ENCODE measurements at regions not wholly inside any gene's neighbourhood (a gene's known extent, or its start where the extent isn't known, plus 50 kb on each side); places are given as distances from the start of the nearest gene placed in this dataset.

DNA sequence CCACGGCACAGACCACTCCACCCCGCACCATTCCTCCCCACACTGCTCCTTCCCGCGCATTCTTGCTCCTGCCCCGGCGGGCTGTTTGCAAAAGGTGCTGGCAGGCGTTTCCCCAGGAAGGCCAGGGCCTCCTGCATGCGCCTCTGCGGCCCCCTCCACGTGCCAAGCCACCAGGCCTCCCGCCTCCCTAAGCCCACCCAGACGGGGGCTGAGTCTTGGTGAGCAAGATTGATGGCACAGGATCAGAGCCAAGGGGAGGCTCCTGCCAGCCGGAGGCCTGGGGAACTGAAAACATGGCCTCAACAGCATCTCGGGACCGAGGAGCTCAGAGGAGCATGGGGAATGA, 328.3 kb upstream of the DIO3 start:
- DNase-seq: no peak

DNA sequence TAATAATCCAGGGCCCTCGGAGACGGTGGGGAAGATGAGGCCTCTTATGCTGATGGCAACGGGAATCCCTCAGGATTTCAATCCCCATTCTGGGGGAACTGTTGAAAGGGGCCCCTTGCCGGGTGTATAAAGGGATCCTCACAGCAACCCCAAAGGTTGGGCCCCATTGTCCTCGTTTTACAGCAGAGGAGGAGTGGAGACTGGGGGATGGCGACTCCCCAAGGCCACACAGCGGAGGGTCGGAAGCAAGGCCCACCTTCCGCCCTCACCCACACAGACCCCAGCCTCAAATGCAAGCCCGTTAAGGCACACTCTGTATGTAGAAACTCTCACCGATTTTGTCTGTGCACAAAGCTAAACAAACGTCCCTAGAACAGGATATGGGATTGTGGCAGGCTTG, 327.9 kb upstream of the DIO3 start:
- DNase-seq: no peak

DNA sequence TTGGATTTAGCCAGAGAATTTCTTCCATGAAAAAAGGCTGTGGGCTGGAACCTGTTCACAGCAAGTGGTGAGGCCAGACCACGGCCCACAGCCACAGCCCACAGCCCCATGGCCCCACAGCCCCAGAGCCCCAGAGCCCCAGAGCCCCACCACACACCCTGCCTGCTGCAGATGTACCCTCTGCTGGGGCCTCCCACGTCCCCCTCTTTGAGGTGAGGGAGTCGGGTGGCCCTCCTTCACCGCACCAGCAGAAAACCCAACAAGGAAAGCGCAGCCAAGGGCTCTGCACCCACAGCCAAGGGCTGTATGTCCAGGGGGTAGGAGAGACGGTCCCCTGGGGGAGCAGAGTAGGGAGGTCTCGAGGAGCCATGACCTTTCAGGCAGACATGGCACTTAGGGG, 327.5 kb upstream of the DIO3 start:
- DNase-seq: no peak

DNA sequence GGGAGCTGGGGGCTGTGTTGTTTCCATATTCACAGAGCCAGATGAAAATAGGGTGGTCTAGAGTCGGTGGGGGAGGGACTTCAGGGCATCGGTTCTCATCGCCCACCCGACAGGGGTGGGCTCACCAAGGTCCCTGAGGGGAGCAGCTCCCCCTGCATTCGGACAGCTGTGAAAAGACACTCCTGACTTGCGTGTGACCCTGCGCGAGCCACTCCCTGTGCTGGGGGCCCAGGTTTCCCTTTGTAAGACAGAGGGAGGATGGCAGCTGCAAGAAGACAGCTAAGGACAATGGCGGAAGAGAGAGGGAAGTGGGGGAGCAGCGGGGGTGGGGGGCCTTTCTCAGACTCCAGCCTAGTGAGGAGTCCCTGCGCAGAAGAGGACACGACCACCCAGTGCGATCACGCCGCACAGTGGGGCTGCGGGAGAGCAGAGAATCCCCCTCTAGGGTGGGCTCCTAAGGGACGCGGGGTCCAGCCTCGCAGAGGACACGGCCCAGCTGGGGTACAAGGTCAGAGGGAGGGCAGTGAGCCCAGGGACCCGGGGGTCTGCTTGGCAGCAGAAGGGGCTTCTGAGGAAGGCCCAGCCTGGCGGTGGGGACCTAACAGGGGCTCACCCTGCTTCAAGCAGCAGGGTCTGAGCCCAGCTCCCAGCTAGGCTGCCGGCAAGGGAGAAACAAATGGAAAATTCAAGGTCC, 326.9 kb upstream of the DIO3 start:
- no peak for DNase-seq

DNA sequence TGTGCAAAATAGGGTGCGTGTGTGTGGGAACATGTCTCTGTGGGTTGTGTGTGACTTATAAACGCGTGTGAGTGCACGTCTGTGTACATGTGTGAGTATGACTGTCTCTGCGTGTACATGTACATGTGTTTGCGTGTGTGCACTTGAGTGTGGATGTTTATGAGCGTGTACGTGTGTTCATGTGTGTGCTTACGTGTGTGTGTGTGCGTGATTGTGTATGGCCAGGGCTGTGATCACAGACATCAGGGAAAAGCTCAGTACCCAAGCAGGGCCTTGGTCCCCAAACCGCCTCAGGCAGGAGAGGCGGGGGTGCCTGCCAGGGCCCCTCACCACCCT, 326.3 kb upstream of the DIO3 start:
- DNase-seq: no peak

DNA sequence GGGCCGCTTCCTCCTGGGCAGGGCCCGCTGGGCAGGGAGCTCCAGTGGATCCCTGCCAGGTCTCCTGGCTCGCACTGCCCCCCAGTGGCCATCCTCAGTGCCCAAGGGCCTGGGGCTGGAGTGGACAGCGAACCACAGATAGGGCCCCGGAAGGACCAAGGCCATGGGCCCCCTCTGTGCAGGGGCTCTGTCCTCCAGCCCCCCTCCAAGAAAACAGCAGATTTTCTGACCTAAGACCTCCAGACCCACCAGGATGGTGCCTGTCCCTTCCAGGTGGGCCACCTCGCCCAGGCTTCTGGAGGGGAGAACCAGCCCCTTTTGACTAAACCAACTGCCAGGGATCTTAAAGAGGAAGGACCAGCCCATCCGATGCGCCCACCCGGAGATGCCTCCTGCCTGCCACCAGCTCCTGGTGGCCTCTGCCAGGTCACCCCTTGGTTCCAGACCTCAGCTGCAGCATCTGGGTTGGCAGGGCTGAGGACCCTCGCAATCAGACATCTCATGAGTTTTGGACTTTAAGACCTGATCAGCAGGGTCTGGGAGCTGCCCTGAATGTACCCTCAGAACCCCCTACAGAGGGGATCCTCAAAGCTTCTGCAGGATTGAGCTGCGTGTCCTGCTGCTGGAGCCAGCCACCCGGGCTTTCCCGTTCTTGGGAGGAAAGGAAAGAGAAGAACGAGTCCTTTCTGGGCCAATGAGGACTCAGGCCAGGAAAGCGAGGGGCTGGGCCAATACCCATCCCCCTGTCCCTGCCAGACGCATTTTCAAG, 325.8 kb upstream of the DIO3 start:
- no peak for DNase-seq

DNA sequence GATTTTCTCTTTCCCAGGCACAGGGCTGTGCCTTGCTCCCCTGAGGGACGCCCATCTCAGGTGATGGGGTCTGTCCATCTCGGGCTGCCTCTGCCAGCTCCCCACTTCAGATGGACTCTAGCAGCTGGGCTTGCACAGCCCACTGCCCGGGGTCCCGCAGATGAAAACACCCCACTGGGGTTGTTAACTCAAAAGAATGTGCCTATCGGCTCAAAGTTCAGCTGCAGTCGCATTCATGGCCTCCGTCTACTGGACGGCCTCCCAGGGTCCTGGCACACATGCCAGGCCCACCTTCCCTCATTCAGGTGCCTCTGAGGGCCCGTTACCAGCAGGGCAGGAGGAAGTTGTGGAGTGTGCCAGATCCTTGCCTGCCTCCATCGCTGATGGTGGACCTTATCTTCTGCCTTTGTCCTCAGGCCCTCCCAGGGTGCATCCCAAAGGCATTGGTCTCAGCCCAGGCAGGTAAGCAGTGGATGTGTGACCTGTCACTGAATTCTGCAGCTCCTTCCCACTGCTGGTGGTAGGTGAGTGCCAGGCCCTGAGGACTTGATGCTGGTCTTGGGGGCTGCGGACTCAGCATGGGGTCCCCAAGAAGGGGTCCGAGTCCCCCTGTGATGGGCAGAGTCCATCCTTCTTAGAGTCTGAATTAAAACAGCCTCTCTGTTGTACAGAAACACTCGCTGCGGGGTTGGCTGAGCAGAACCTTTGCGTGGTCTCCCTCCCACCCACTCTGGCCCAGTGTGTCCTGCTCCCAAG, 324.6 kb upstream of the DIO3 start:
- no peak for DNase-seq

DNA sequence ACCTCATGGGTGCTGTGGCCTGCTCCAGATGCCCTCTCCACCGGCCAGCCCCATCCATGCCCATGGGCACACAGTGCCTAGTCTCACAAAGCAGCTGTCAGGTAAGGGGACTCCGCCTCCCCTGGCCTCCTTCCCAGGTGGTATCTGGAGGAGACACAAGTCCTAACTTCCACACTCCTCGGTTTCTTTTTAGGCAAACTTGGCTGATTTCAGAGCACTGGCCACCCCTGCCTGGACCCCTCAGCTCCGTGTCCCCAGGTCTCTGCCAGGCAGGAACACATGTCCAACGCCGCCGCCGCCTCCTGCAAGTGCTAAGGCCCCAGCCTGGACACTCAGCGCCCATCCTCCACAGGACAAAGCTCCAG, 324.1 kb upstream of the DIO3 start:
- DNase-seq: no peak

DNA sequence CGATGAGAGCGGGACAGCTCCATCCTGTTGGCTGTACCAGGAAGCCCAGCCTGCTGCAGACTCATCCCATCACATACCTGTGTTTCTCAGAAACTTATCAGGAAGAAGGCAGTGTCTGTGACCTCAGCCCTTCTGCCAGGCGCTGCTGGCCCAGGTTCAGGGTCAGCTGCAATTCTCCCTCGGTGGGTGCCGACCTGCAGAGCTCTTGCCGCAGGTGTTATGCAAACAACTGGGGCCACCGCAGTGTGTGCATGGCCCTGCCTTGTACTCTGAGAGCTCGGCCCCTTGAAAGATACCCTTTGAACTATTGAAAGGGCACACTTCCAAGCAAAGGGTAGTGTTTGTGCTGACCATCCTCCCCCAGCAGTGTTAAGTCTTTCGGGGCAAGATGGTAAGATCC, 322.2 kb upstream of the DIO3 start:
- no peak for DNase-seq

DNA sequence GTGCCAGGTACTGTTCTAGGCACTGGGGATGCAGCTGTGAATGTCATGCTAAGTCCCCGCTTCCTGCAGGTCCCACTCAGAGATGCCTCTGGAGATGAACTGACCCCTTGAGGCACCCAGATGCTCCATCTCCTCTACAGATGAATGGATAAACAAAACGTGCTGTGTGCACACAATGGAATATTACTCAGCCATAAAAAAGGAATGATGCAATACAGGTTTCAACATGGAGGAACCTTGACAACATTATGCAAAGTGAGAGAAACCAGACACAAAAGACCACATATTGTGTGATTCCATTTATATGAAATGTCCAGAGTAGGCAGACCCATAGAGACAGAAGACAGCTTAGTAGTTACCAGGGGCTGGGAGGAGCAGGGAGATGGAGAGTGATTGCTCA, 320.1 kb upstream of the DIO3 start:
- DNase-seq: no peak

DNA sequence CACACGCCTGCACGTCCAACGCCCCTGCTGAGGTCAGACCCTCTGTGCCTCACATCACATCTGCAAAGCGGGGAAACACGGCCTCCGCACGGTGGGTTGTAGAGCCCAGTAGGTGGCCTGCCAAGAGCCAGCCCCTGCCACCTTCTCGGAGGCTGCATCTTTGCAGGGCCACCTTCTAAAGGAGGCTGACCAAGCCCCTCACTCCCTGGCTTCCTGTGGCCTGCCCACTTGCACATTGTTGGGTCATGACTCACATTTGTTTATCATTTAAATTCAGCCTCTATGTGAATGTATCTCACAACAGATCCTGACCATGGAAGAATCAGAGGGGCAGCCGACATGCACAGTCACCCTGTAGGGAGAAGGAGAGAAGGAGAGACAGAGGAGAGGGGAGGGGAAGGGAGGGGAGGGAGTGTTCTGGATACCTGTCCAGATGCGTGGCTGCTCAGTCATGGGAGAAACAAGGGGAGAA, 319.5 kb upstream of the DIO3 start:
- DNase-seq: no peak

DNA sequence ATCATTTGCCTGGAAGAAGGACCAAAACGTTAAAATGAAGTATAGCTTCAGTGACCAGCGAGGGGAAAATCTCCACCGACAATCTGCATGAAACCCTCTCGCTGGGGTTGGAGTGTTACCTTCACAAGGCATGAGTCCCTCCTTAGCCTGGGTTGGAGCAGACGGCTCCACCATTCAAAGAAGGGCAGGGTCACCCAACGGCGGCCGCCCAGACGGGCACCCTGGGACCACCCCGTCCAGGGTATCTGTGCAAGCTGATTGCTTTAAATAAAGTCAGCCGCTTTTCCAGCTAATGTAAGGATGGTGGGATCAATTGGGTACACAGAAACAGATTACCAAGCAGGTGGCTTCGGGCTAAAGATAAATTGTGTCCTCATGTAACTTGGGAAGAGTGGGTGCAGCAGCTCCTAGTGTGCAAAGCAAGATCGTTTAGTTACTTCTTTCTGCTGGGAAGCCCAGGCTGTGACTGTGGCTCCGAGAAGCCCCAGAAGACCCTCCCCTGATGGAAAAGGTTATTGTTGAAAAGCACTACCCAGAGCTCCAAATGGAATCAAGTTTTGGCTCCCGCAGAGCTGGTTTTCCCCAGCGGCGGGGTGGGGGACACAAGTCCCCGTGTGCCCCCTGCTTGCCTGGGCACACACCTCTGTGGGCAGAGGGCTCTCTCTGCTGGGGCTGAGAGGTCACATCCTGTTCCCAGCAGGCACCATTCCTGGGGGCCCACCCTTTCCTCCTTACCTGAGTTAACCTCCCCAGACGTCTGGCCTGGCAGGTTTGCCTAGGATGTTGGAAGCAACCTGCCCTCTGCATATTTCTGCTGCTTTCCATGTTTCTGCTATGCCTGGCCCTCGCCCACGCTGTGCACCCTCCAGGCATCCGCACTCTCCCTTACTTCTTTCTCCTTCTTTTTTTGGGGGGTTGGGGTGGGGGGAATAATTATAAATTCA, 318.6 kb upstream of the DIO3 start:
- no peak for DNase-seq

DNA sequence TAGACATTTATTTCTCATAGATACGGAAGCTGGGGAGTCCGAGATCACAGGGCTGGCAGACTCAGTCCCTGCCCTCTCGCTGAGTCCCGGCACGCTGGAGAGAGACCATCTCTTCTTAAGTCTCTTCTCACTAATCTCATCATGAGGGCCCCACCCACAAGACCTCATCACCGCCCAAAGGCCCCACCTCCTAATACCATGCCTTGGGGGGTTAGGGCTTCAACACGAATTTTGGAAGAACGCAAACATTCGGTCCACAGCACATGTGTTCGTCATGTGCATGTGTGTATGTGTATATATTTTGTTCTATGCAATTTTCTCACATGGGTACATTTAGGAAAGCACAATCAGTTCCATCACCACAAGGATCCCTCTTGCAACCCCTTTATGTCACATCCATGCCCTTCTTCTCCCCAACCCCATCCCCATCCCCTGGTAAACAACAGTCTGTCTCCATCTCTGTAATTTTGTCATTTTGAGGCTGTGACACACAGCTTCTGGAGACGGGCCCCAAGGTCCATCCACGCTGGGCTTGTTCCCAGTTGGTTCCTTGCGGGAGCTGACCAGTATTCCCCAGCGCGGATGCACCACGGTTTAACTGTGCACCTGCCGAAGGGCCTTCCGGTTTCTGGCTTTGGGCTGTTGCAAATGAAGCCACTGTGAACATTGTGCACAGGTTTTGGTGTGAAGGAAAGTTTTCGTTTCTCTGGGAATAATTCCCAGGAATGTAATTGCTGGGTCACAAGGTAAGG, 317.5 kb upstream of the DIO3 start:
- no peak for DNase-seq

DNA sequence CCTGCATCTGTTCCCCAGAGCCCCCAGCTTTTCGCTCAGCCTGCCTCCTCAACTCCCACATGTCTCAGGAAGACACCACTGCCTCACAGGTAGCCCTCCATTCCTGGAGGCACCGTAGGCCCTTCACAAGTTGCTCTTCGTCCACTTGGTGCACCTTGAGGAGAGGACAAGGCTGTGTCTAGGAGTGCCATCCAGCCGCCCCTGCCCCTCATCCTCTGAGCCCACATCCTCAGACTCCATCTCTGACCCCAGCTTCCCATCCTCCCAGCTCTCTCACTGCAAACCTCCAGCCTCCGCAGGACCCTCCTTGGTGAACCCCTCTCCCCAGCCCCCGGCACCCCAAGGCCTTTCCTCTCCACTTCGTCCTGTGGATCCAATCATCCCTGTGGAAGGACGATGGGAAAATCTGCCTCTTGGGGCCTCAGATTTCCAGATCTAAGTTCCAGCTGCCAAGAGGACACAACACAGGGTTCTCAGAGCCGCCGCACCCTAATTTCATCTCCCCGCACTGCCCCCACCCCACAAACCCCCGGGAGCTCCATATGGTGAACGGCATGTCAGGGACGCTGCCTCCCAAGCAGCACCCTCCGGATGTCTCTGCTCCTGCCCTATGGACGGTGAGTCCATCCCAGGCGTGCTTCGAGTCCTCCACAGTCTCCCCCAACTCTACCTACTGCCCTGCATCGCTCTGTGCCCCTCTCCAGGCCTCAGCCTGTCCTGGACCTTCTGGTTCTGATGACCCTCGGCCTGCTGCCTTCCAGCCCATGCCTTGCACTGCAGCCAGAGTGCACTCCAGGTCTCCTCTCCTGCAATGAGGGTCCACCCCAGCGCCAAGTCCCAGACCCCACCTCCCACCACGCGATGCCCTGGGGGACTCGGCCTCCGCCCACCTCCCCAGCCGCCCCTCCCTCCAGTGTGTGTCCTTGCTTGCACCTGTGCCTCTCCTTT, 314.1 kb upstream of the DIO3 start:
- no peak for DNase-seq

DNA sequence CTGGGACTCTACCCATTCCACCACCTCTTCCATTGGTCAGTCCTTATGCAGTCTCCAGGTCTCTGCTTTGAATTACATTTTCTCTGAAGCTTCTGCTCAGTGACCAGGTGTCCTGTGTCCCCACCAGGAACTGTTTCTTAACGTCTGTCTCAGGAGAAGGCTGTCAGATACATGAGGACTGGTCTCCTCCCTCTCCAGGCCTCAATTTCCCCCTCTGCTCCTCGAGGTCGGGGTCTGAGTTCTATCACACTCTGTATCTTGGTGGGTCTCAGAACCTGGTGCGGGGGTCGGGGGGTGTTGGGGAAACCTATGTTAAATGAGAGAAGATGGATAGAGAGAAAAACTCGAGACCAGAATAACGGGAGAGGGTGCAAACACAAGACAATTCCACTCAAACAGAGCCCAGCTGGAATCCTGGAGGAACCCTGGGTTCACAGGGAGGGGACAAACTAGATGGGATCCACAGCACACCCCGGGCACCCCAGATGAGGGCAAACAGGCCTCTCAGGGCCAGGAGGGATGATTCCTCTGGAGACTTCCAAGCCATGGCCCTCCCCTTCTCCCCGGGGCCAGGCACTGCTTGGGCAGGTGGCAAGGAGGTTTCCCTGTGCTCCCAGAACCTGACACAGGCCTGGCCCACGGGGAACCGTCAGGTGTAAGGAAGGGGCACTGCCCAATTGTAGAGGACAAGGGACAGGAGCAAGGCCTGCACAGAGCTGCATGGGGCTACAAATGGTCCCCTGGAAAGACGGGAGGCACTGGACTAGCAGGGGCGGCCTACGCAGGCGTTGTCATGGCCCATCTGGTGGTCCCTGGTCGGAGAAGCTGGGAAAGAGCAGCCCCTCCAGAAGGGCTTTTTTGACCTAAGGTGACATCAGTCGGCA, 313.2 kb upstream of the DIO3 start:
- no peak for DNase-seq

DNA sequence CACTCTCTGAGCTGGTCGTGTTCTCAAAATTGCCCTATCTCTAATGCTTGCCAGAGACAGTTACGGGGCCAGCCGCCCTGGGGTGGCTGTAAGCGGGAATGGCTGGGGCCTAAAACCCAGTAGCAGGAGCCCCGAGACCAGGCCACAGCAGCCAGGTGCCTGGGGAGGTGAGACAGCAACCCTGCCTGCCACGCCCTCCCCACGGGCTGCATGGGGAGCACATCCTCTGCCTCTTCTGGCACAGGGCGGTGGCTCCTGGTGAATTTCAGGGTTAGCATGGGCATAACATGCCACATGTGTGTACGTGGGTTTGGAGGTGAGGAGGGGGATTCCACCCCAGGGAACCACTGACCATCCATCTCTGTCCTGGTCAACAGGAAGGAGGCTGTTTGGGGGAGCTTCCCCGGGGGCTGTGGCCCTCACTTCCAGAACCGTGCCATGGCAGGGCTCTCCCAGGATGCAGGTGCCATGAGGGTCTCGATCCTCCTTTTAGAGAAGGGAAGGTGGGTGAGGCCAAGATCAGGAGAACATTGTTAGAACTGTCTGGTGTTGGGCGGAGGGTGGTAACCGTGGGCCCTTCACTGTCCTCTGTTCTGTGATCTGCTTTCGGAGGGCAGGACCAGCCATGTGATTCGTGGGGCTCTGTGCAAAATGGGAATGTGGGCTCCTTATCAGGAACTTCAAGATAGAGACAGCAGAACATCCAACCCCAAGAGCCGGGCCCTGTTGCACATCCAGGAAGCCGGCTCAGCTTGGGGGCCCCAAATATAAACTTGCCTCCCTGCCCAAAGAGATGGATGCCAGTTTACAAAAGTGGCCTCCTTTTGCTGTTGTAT, 312.2 kb upstream of the DIO3 start:
- DNase-seq: no peak

DNA sequence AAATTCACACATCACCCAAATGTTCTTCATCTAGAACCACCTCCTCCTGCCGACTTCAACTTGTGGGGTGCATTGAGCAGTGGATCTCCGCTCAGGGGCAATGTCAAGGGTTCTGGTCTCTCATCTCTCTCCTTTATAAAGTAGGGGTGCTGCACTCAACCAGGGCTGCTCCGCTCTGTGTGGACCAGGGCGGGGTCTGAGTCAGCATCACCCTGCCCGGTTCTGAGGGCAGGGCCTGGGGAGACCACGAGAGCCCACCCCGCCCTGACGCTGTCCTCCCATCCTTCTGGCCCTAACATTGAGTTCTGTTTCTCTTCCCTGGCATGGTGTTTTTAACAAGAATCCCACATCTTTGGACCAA, 311.6 kb upstream of the DIO3 start:
- no peak for DNase-seq

DNA sequence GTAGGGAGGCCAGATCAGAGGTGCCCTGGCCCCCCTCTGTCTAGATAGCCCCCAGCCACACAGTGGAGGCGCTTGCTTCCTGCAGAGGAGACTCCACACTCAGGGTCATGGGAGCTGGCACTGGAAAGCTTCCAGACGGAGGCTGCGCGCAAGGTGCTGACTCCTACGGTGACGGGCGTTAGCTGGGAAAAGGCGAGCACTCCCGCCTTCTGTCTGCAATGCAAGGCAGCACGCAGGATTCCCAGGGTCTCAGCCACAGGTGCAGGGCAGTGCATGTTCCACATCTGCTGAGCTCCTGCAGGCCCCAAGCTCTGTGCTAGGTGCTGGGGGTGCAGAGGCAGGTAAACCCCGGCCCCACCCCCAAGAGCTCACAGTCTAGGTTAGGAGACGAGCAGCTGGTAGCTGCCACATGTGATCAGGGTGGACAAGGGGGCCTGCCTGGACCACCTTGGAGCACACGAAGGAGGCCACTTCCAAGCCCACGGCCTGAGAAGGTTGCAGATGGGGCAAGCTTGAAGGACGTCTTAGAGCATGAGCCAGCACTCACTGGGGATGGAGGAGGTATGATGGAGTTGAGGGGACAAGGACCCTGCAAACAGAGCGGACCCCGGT, 310.9 kb upstream of the DIO3 start:
- no peak for DNase-seq

Measured in central memory CD4-positive, alpha-beta T cell (primary cell).